Karpas-422 (cell line): ENCODE measurements at regions not wholly inside any gene's neighbourhood (a gene's known extent, or its start where the extent isn't known, plus 50 kb on each side); places are given as distances from the start of the nearest gene placed in this dataset.
A peak's percentile ranks its signal among the peaks of the same experiment; 100 is the strongest.

ENCODE experiments used
- DNase-seq: peaks from one replicate; pipeline ENCODE4 v3.0.0-alpha.2; 2015
- H2AFZ ChIP-seq: fragments of 200-600 bp; sonication (generic); 2 replicates; pipeline ENCODE4 v1.6.1; 2014; ENCODE audit warnings: antibody characterized with exemption, low read length, mixed read lengths
- H3K27ac ChIP-seq: fragments of 200-600 bp; sonication (generic); 2 replicates; pipeline ENCODE4 v1.5.1; 2014; ENCODE audit warnings: mild to moderate bottlenecking, low read length, moderate library complexity
- H3K27me3 ChIP-seq: fragments of 200-600 bp; sonication (generic); 2 replicates; pipeline ENCODE4 v1.6.1; 2014; ENCODE audit warnings: low read length, mixed read lengths
- H3K36me3 ChIP-seq: fragments of 200-600 bp; sonication (generic); 2 replicates; pipeline ENCODE4 v1.6.1; 2014; ENCODE audit warnings: low read length, mixed read lengths; ENCODE audit not compliant: insufficient read depth
- H3K4me1 ChIP-seq: fragments of 200-600 bp; sonication (generic); 2 replicates; pipeline ENCODE4 v1.6.1; 2014; ENCODE audit warnings: mild to moderate bottlenecking, low read length, mixed read lengths
- H3K4me2 ChIP-seq: fragments of 200-600 bp; sonication (generic); 2 replicates; pipeline ENCODE4 v1.6.1; 2014; ENCODE audit warnings: low read length, low read depth, mild to moderate bottlenecking; ENCODE audit not compliant: poor library complexity, severe bottlenecking
- H3K4me3 ChIP-seq: fragments of 200-600 bp; sonication (generic); 2 replicates; pipeline ENCODE4 v1.5.1; 2014; ENCODE audit warnings: mild to moderate bottlenecking, antibody characterized with exemption, low read length, mixed read lengths
- H3K79me2 ChIP-seq: fragments of 200-600 bp; sonication (generic); 2 replicates; pipeline ENCODE4 v1.6.1; 2014; ENCODE audit warnings: mild to moderate bottlenecking, low read length, mixed read lengths
- H3K9ac ChIP-seq: fragments of 200-600 bp; sonication (generic); 2 replicates; pipeline ENCODE4 v1.6.0; 2014; ENCODE audit warnings: low read length
- H3K9me2 ChIP-seq: fragments of 200-600 bp; sonication (generic), shearing (Covaris generic); replicated peaks from 2 replicates; pipeline ENCODE4 v1.6.0; 2014; ENCODE audit warnings: mild to moderate bottlenecking, low read length, moderate library complexity; ENCODE audit not compliant: insufficient read depth
- H3K9me3 ChIP-seq: fragments of 300-700, 200-600 bp; sonication (generic); 2 replicates; pipeline ENCODE4 v1.6.1; 2014; ENCODE audit warnings: low read length, mixed read lengths
- H4K20me1 ChIP-seq: fragments of 200-600 bp; sonication (generic); 2 replicates; pipeline ENCODE4 v1.6.1; 2014; ENCODE audit warnings: mild to moderate bottlenecking, antibody characterized with exemption, low read length, low read depth; ENCODE audit not compliant: insufficient read depth

DNA sequence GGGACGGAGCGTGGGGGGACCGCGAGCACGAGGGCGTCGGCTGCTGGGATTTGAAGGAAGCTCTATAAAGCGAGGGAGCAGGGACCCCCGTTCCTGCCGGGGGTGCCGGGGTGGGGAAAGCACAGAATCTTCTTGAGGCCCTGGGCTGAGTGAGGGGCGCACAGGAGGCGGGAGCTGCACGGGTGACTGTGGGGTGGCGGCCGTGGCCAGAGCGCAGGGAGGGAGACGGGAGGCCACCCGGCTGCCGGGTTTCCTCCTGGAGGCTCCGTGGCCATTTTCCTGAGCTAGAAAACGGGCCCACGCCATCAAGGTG is 385.1 kb downstream of the SMOC2 start:
- Histone ChIP-seq H4K20me1 (no peaks in the 10 kb centered on the region), H3K27ac (no peak overlapping the region), H3K9me3 (no peaks in the 10 kb centered on the region), H3K9me2 (no peaks in the 10 kb centered on the region), H3K27me3 (no peaks in the 10 kb centered on the region), H3K4me1 (no peaks in the 10 kb centered on the region), H3K4me3 (no peak overlapping the region), H3K4me2 (no peak overlapping the region), H2AFZ (no peak overlapping the region), H3K79me2 (no peaks in the 10 kb centered on the region), H3K36me3 (no peaks in the 10 kb centered on the region), H3K9ac (no peak overlapping the region)
- no peak for DNase-seq

DNA sequence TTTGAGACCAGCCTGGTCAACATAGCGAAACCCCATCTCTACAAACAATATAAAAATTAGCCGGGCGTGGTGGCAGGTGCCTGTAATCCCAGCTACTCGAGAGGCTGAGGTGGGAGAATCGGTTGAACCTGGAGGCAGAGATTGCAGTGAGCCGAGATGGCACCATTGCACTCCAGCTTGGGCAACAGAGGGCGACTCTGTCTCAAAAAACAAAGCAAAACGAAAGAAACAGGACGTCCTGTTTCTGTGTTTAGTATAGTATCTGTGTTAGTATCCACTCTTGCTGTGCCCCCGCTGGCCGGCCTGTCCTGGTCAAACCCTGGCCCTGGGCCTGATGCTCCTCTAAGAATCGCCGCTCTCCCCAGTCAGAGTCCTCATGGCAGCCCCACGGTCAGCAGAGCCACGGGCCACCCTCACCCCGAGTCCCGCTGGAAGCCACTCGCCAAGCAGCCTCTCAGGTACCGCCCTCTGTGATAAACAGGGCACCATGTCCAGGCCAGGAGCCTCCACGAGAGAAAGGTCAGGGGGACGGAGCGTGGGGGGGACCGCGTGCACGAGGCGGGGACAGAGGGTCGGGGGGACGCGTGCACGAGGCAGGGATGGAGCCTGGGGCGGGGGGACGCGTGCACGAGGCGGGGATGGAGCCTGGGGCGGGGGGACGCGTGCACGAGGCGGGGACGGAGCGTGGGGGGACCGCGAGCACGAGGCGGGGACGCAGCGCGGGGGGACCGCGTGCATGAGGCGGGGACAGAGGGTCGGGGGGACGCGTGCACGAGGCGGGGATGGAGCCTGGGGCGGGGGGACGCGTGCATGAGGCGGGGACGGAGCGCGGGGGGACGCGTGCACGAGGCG is 384.5 kb downstream of the SMOC2 start:
- H3K9ac ChIP-seq = no peak overlapping the region
- H3K4me1 ChIP-seq = no peaks in the 10 kb centered on the region
- no peak overlapping the region for H3K4me2 ChIP-seq
- no peaks in the 10 kb centered on the region for H3K27me3 ChIP-seq
- H4K20me1 ChIP-seq = no peaks in the 10 kb centered on the region
- H3K9me2 ChIP-seq = no peaks in the 10 kb centered on the region
- no peaks in the 10 kb centered on the region for H3K36me3 ChIP-seq
- DNase-seq = no peak
- no peak overlapping the region for H3K4me3 ChIP-seq
- no peaks in the 10 kb centered on the region for H3K9me3 ChIP-seq
- H2AFZ ChIP-seq = no peak overlapping the region
- H3K27ac ChIP-seq = no peak overlapping the region
- H3K79me2 ChIP-seq = no peaks in the 10 kb centered on the region

- Histone ChIP-seq H4K20me1 (no peaks in the 10 kb centered on the region), H3K9ac (no peak overlapping the region), H3K9me2 (no peaks in the 10 kb centered on the region)
These were observed 382.6 kb downstream of the SMOC2 start for GRCh38 chr6:168823397-168824212.

DNA sequence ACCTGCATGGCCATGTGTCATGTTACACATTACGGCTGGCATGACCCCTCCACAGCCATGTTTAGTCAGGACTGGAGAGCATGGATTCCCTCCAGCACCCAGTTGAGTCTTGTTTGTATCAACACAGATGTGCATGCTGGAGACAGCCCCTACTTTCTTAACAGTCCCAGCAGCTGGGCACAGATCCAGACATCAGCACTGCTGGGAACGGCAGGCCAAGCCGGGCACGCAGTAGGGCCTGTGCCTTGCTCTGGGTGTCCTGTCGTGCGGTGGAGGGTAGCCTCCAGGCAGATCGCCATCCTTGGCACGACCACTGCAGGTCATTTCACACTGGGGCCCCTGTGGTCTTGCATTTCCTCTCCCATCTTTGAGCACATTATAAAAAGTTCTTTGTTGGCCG is 381.4 kb downstream of the SMOC2 start:
- H2AFZ ChIP-seq = no peak overlapping the region
- H3K4me1 ChIP-seq = no peaks in the 10 kb centered on the region
- no peaks in the 10 kb centered on the region for H3K36me3 ChIP-seq
- no peaks in the 10 kb centered on the region for H3K9me2 ChIP-seq
- H3K4me2 ChIP-seq = no peak overlapping the region
- no peaks in the 10 kb centered on the region for H3K27me3 ChIP-seq
- no peaks in the 10 kb centered on the region for H4K20me1 ChIP-seq
- H3K27ac ChIP-seq = no peak overlapping the region
- H3K9ac ChIP-seq = no peak overlapping the region
- H3K9me3 ChIP-seq = no peaks in the 10 kb centered on the region
- H3K4me3 ChIP-seq = no peak overlapping the region
- no peak for DNase-seq
- H3K79me2 ChIP-seq = no peaks in the 10 kb centered on the region

More at GRCh38 chr6:168823397-168824212, 382.6 kb downstream of the SMOC2 start:
- no peaks in the 10 kb centered on the region for H3K9me3 ChIP-seq
- no peaks in the 10 kb centered on the region for H3K4me1 ChIP-seq
- no peaks in the 10 kb centered on the region for H3K79me2 ChIP-seq
- no peak overlapping the region for H3K4me2 ChIP-seq
- no peak overlapping the region for H3K4me3 ChIP-seq
- no peaks in the 10 kb centered on the region for H3K36me3 ChIP-seq
- no peaks in the 10 kb centered on the region for H3K27me3 ChIP-seq
- no peak overlapping the region for H2AFZ ChIP-seq
- H3K27ac ChIP-seq = no peak overlapping the region
- no peak for DNase-seq

DNA sequence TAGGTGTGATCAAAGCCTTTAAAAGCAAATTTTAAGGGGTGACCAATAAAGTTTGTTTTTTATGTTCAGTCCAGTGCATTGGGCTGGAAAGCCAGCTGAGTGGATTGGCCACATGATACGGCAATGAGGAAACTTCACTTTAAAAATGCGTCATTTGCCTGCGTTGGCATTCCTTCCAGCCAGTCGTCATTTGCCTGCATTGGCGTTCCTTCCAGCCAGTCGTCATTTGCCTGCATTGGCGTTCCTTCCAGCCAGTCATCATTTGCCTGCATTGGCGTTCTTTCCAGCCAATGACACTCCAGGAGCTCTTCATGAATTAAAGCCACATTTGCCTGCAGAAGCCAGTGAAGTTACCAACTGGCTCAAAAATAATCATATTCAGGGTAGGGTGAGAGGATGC is 378.6 kb downstream of the SMOC2 start:
- H3K9ac ChIP-seq = no peak overlapping the region
- no peaks in the 10 kb centered on the region for H4K20me1 ChIP-seq
- H2AFZ ChIP-seq = no peak overlapping the region
- H3K4me3 ChIP-seq = no peak overlapping the region
- DNase-seq = no peak
- no peaks in the 10 kb centered on the region for H3K27me3 ChIP-seq
- no peaks in the 10 kb centered on the region for H3K79me2 ChIP-seq
- H3K4me1 ChIP-seq = no peaks in the 10 kb centered on the region
- H3K9me3 ChIP-seq = no peaks in the 10 kb centered on the region
- no peaks in the 10 kb centered on the region for H3K36me3 ChIP-seq
- H3K27ac ChIP-seq = no peak overlapping the region
- no peak overlapping the region for H3K4me2 ChIP-seq
- H3K9me2 ChIP-seq = no peaks in the 10 kb centered on the region

GRCh38 chr6:168817558-168818159 is 376.7 kb downstream of the SMOC2 start:
- Histone ChIP-seq H3K36me3 (no peaks in the 10 kb centered on the region), H3K79me2 (no peaks in the 10 kb centered on the region), H3K27me3 (no peaks in the 10 kb centered on the region), H3K27ac (no peak overlapping the region), H4K20me1 (no peaks in the 10 kb centered on the region), H3K9me2 (no peaks in the 10 kb centered on the region), H3K9ac (no peak overlapping the region), H3K4me2 (no peak overlapping the region), H3K9me3 (no peaks in the 10 kb centered on the region), H3K4me1 (no peaks in the 10 kb centered on the region), H3K4me3 (no peak overlapping the region), H2AFZ (no peak overlapping the region)
- DNase-seq = no peak

DNA sequence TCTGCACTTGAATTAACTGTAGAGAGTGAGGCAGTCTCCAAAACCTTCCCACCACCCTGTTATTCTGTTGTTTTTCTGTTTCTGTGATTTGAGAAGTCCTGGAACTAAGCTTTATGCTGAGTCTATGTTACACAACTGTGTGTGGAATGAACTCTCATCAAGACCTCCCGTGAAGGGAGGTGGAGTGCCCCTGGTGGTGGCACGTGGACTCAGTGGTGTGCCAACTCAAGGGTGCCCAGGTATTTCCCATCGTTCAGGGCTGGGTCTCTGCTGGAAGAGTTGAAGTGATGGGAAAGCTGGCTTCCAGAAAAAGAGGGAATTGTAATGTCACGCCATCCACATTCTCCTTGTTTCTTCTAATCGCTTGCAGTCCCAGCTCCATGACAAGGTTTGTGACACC is 374.2 kb downstream of the SMOC2 start:
- H3K27me3 ChIP-seq = no peaks in the 10 kb centered on the region
- no peaks in the 10 kb centered on the region for H3K4me1 ChIP-seq
- no peaks in the 10 kb centered on the region for H3K9me3 ChIP-seq
- no peaks in the 10 kb centered on the region for H3K36me3 ChIP-seq
- H4K20me1 ChIP-seq = no peaks in the 10 kb centered on the region
- H2AFZ ChIP-seq = no peak overlapping the region
- no peak overlapping the region for H3K27ac ChIP-seq
- H3K9ac ChIP-seq = no peak overlapping the region
- H3K9me2 ChIP-seq = no peaks in the 10 kb centered on the region
- no peak overlapping the region for H3K4me3 ChIP-seq
- no peak overlapping the region for H3K4me2 ChIP-seq
- DNase-seq = peak; percentile 42
- no peaks in the 10 kb centered on the region for H3K79me2 ChIP-seq

GRCh38 chr6:168808232-168808631 is 367.2 kb downstream of the SMOC2 start:
- Histone ChIP-seq H3K4me3 (no peak overlapping the region), H3K9me2 (no peaks in the 10 kb centered on the region), H3K79me2 (no peaks in the 10 kb centered on the region)

More at GRCh38 chr6:168808232-168808631, 367.2 kb downstream of the SMOC2 start:
- no peaks in the 10 kb centered on the region for H4K20me1 ChIP-seq
- H2AFZ ChIP-seq = no peak overlapping the region
- H3K36me3 ChIP-seq = no peaks in the 10 kb centered on the region
- no peak overlapping the region for H3K4me2 ChIP-seq
- H3K9me3 ChIP-seq = no peaks in the 10 kb centered on the region
- no peak overlapping the region for H3K27ac ChIP-seq
- no peak overlapping the region for H3K9ac ChIP-seq
- no peak for DNase-seq
- H3K27me3 ChIP-seq = no peaks in the 10 kb centered on the region
- no peaks in the 10 kb centered on the region for H3K4me1 ChIP-seq
